OCI-LY3 (cell line): ENCODE measurements at regions not wholly inside any gene's neighbourhood (a gene's known extent, or its start where the extent isn't known, plus 50 kb on each side); places are given as distances from the start of the nearest gene placed in this dataset.

Experiments used
- H2AFZ ChIP-seq: fragments of 200-600, 300-600 bp; shearing (Covaris generic); 2 replicates; pipeline ENCODE4 v1.6.0; 2014; ENCODE audit warnings: antibody characterized with exemption, low read depth, low read length
- H3K27ac ChIP-seq: fragments of 200-600, 300-600 bp; sonication (generic); 2 replicates; pipeline ENCODE4 v1.5.1; 2014; ENCODE audit warnings: mild to moderate bottlenecking, low read length, moderate library complexity, mixed read lengths
- H3K27me3 ChIP-seq: fragments of 200-600, 300-600 bp; sonication (generic); 2 replicates; pipeline ENCODE4 v1.6.1; 2014; ENCODE audit warnings: low read depth, low read length, mixed read lengths
- H3K36me3 ChIP-seq: fragments of 200-600, 300-600 bp; sonication (generic); replicated peaks from 2 replicates; pipeline ENCODE3; 2014; ENCODE audit warnings: low read depth, low read length, mixed read lengths
- H3K4me1 ChIP-seq: fragments of 300-600, 200-600 bp; sonication (generic); 2 replicates; pipeline ENCODE4 v1.6.1; 2014; ENCODE audit warnings: low read length, mixed read lengths
- H3K4me2 ChIP-seq: fragments of 200-600, 300-600 bp; sonication (generic); 2 replicates; pipeline ENCODE4 v1.6.1; 2014; ENCODE audit warnings: low read length, mixed read lengths
- H3K4me3 ChIP-seq: fragments of 300-600, 200-600 bp; sonication (generic); 2 replicates; pipeline ENCODE4 v1.5.1; 2014; ENCODE audit warnings: antibody characterized with exemption, mild to moderate bottlenecking, low read length, moderate library complexity
- H3K79me2 ChIP-seq: fragments of 300-600, 200-600 bp; shearing (Covaris generic); 2 replicates; pipeline ENCODE4 v1.6.1; 2014; ENCODE audit warnings: mild to moderate bottlenecking, low read length, mixed read lengths
- H3K9ac ChIP-seq: fragments of 300-600, 200-600 bp; shearing (Covaris generic); 2 replicates; pipeline ENCODE4 v1.6.0; 2014; ENCODE audit warnings: mild to moderate bottlenecking, low read length, moderate library complexity
- H3K9me3 ChIP-seq: fragments of 200-600, 300-600 bp; shearing (Covaris generic); 2 replicates; pipeline ENCODE4 v1.6.1; 2014; ENCODE audit warnings: low read length, mixed read lengths; ENCODE audit not compliant: insufficient read depth
- H4K20me1 ChIP-seq: fragments of 200-600, 300-600 bp; sonication (generic); 2 replicates; pipeline ENCODE4 v1.6.1; 2016; ENCODE audit warnings: low read length, mixed read lengths; ENCODE audit not compliant: insufficient read depth
- CTCF ChIP-seq: fragments of 200-600, 300-600 bp; sonication (generic); IDR thresholded peaks from 2 replicates; pipeline ENCODE4 v1.5.1; 2014; ENCODE audit warnings: antibody characterized with exemption, low read length, low read depth
- EZH2phosphoT487 ChIP-seq: fragments of 200-600 bp; shearing (Covaris generic); IDR thresholded peaks from 2 replicates; pipeline ENCODE4 v1.6.1; 2018; ENCODE audit warnings: antibody characterized with exemption, mixed run types, low read depth

GRCh38 chr12:30814295-30814655 is 59.5 kb upstream of the CAPRIN2 start:
- Histone ChIP-seq H2AFZ (no peak overlapping the region), H3K27me3 (peaks cover 13% of the 10 kb centered on the region), H3K4me2 (no peak overlapping the region), H3K9ac (no peak overlapping the region), H3K36me3 (no peaks in the 10 kb centered on the region), H3K9me3 (no peaks in the 10 kb centered on the region), H4K20me1 (no peaks in the 10 kb centered on the region), H3K4me3 (no peak overlapping the region), H3K79me2 (no peaks in the 10 kb centered on the region), H3K27ac (no peak overlapping the region), H3K4me1 (no peaks in the 10 kb centered on the region)
- TF ChIP-seq CTCF, result no peak
- TF ChIP-seq EZH2phosphoT487, result no peak

GRCh38 chr12:30813525-30814294 is 59.0 kb upstream of the CAPRIN2 start:
- no peak overlapping the region for H3K27ac ChIP-seq
- no peak overlapping the region for H3K9ac ChIP-seq
- H4K20me1 ChIP-seq, result no peaks in the 10 kb centered on the region
- no peak for TF ChIP-seq EZH2phosphoT487
- no peak for TF ChIP-seq CTCF
- no peak overlapping the region for H2AFZ ChIP-seq
- no peaks in the 10 kb centered on the region for H3K79me2 ChIP-seq
- H3K4me2 ChIP-seq, result no peak overlapping the region
- no peaks in the 10 kb centered on the region for H3K9me3 ChIP-seq
- no peaks in the 10 kb centered on the region for H3K4me1 ChIP-seq
- no peak overlapping the region for H3K4me3 ChIP-seq
- peaks cover 10% of the 10 kb centered on the region for H3K27me3 ChIP-seq
- H3K36me3 ChIP-seq, result no peaks in the 10 kb centered on the region

- no peaks in the 10 kb centered on the region for H3K36me3 ChIP-seq
- H3K4me3 ChIP-seq, result no peak overlapping the region
- H3K9ac ChIP-seq, result no peak overlapping the region
- H4K20me1 ChIP-seq, result no peaks in the 10 kb centered on the region
- H3K27me3 ChIP-seq, result no peaks in the 10 kb centered on the region; the same call in 1 of the 2 replicates
- H3K4me1 ChIP-seq, result peaks cover 4% of the 10 kb centered on the region; the same call in 1 of the 2 replicates
- no peak overlapping the region for H2AFZ ChIP-seq
- no peak for TF ChIP-seq EZH2phosphoT487
- TF ChIP-seq CTCF, result no peak
- no peak overlapping the region for H3K27ac ChIP-seq
- H3K4me2 ChIP-seq, result no peak overlapping the region
- H3K9me3 ChIP-seq, result no peaks in the 10 kb centered on the region
- no peaks in the 10 kb centered on the region for H3K79me2 ChIP-seq
Observed at GRCh38 chr12:30811966-30812365, 57.2 kb upstream of the CAPRIN2 start.

- no peak for TF ChIP-seq CTCF
- Histone ChIP-seq H3K79me2 (no peaks in the 10 kb centered on the region), H3K36me3 (no peaks in the 10 kb centered on the region), H3K4me2 (no peak overlapping the region), H3K4me3 (no peak overlapping the region), H3K9me3 (no peaks in the 10 kb centered on the region), H3K27me3 (no peaks in the 10 kb centered on the region; the same call in 1 of the 2 replicates), H3K4me1 (peaks cover 4% of the 10 kb centered on the region; the same call in 1 of the 2 replicates), H2AFZ (no peak overlapping the region), H4K20me1 (no peaks in the 10 kb centered on the region), H3K9ac (no peak overlapping the region), H3K27ac (no peak overlapping the region)
Observed at GRCh38 chr12:30810918-30811317, 56.2 kb upstream of the CAPRIN2 start.
